ENCODE measurements at regions not wholly inside any gene's neighbourhood (a gene's known extent, or its start where the extent isn't known, plus 50 kb on each side); places are given as distances from the start of the nearest gene placed in this dataset.
A peak's percentile ranks its signal among the peaks of the same experiment; 100 is the strongest.

- Histone ChIP-seq H3K79me2 (ENCODE audit: control insufficient read depth, insufficient read depth, low read length, poor library complexity) (peaks cover 35% of the 10 kb centered on the region), H3K4me3 (ENCODE audit: low read depth, low read length) (no peak overlapping the region), H3K4me2 (ENCODE audit: low read length) (peak overlapping the region; percentile 1), H3K9me3 (ENCODE audit: insufficient read depth, low read depth, low read length) (no peaks in the 10 kb centered on the region), H2BK12ac (ENCODE audit: low read length) (peak overlapping the region; percentile 80), H3K18ac (ENCODE audit: low read length) (peak overlapping the region; percentile 67), H2AFZ (ENCODE audit: insufficient read depth, low read length, poor library complexity) (no peak overlapping the region), H3K4ac (ENCODE audit: low read depth, low read length) (peak overlapping the region; percentile 69), H3K9ac (ENCODE audit: low read length) (no peak overlapping the region), H3K23ac (ENCODE audit: low read length) (no peak overlapping the region), H2BK120ac (ENCODE audit: insufficient read depth, low read length, poor library complexity) (peak overlapping the region; percentile 94), H3K27ac (ENCODE audit: low read depth, low read length) (peak overlapping the region; percentile 99), H2BK5ac (ENCODE audit: low read depth, low read length, poor library complexity) (peak overlapping the region; percentile 82), H4K12ac (ENCODE audit: low read depth, low read length) (no peak overlapping the region), H3K36me3 (ENCODE audit: control insufficient read depth in 1 of 2, insufficient read depth in 2 of 2, low read length in 2 of 2) (peaks cover 9 to 10% of the 10 kb centered on the region in 2 experiments), H4K8ac (ENCODE audit: low read depth, low read length) (peak overlapping the region; percentile 33), H4K91ac (ENCODE audit: low read depth, low read length) (peak overlapping the region; percentile 48), H3K79me1 (ENCODE audit: low read length) (peaks cover 70% of the 10 kb centered on the region), H2AK5ac (ENCODE audit: low read length) (peak overlapping the region; percentile 50), H3K14ac (ENCODE audit: low read length) (peak overlapping the region; percentile 80), H3K27me3 (ENCODE audit: insufficient read depth, low read length) (no peaks in the 10 kb centered on the region), H3K4me1 (ENCODE audit: control insufficient read depth in 1 of 2, insufficient read depth in 2 of 2, low read length in 2 of 2) (peaks cover 32 to 52% of the 10 kb centered on the region in 2 experiments)
- no CpG with 5 or more reads among the region's 3 CpGs for WGBS (ENCODE audit: extremely low coverage, insufficient coverage, insufficient read length)
- no peak for DNase-seq
Measured at GRCh38 chr1:209431402-209431801, 152.1 kb upstream of the CAMK1G start.

- H2BK12ac ChIP-seq (ENCODE audit: low read length) = peak overlapping the region; percentile 80
- H3K27ac ChIP-seq (ENCODE audit: low read depth, low read length) = peak overlapping the region; percentile 99
- H3K14ac ChIP-seq (ENCODE audit: low read length) = peak overlapping the region; percentile 80
- peaks cover 9 to 10% of the 10 kb centered on the region in 2 experiments for H3K36me3 ChIP-seq (ENCODE audit: control insufficient read depth in 1 of 2, insufficient read depth in 2 of 2, low read length in 2 of 2)
- no CpG with 5 or more reads among the region's 12 CpGs for WGBS (ENCODE audit: extremely low coverage, insufficient coverage, insufficient read length)
- peak overlapping the region; percentile 50 for H2AK5ac ChIP-seq (ENCODE audit: low read length)
- peak overlapping the region; percentile 69 for H3K4ac ChIP-seq (ENCODE audit: low read depth, low read length)
- H2AFZ ChIP-seq (ENCODE audit: insufficient read depth, low read length, poor library complexity) = no peak overlapping the region
- peak overlapping the region; percentile 82 for H2BK5ac ChIP-seq (ENCODE audit: low read depth, low read length, poor library complexity)
- H3K9ac ChIP-seq (ENCODE audit: low read length) = no peak overlapping the region
- H3K4me3 ChIP-seq (ENCODE audit: low read depth, low read length) = no peak overlapping the region
- no peaks in the 10 kb centered on the region for H3K27me3 ChIP-seq (ENCODE audit: insufficient read depth, low read length)
- H3K79me2 ChIP-seq (ENCODE audit: control insufficient read depth, insufficient read depth, low read length, poor library complexity) = peaks cover 35% of the 10 kb centered on the region
- peaks cover 32 to 51% of the 10 kb centered on the region in 2 experiments for H3K4me1 ChIP-seq (ENCODE audit: control insufficient read depth in 1 of 2, insufficient read depth in 2 of 2, low read length in 2 of 2)
- H3K79me1 ChIP-seq (ENCODE audit: low read length) = peaks cover 71% of the 10 kb centered on the region
- peak overlapping the region; percentile 67 for H3K18ac ChIP-seq (ENCODE audit: low read length)
- no peaks in the 10 kb centered on the region for H3K9me3 ChIP-seq (ENCODE audit: insufficient read depth, low read depth, low read length)
- no peak for DNase-seq
- H3K4me2 ChIP-seq (ENCODE audit: low read length) = peak overlapping the region; percentile 1
- peak overlapping the region; percentile 48 for H4K91ac ChIP-seq (ENCODE audit: low read depth, low read length)
- peak overlapping the region; percentile 52 for H4K12ac ChIP-seq (ENCODE audit: low read depth, low read length)
- no peak overlapping the region for H3K23ac ChIP-seq (ENCODE audit: low read length)
- peak overlapping the region; percentile 33 for H4K8ac ChIP-seq (ENCODE audit: low read depth, low read length)
- peak overlapping the region; percentile 94 for H2BK120ac ChIP-seq (ENCODE audit: insufficient read depth, low read length, poor library complexity)
Measured at GRCh38 chr1:209431813-209432442, 151.6 kb upstream of the CAMK1G start.

- Histone ChIP-seq H3K14ac (ENCODE audit: low read length) (peak overlapping the region; percentile 80), H3K4me1 (ENCODE audit: control insufficient read depth in 1 of 2, insufficient read depth in 2 of 2, low read length in 2 of 2) (peaks cover 32 to 46% of the 10 kb centered on the region in 2 experiments), H2BK120ac (ENCODE audit: insufficient read depth, low read length, poor library complexity) (peak overlapping the region; percentile 94), H4K8ac (ENCODE audit: low read depth, low read length) (peak overlapping the region; percentile 45), H2AK5ac (ENCODE audit: low read length) (peak overlapping the region; percentile 75), H3K4me2 (ENCODE audit: low read length) (no peak overlapping the region), H3K4me3 (ENCODE audit: low read depth, low read length) (no peak overlapping the region), H4K12ac (ENCODE audit: low read depth, low read length) (no peak overlapping the region), H3K18ac (ENCODE audit: low read length) (peak overlapping the region; percentile 89), H3K27ac (ENCODE audit: low read depth, low read length) (peak overlapping the region; percentile 99), H3K79me1 (ENCODE audit: low read length) (peaks cover 68% of the 10 kb centered on the region), H3K27me3 (ENCODE audit: insufficient read depth, low read length) (no peaks in the 10 kb centered on the region), H3K36me3 (ENCODE audit: control insufficient read depth in 1 of 2, insufficient read depth in 2 of 2, low read length in 2 of 2) (peaks cover 9 to 10% of the 10 kb centered on the region in 2 experiments), H3K9me3 (ENCODE audit: insufficient read depth, low read depth, low read length) (no peaks in the 10 kb centered on the region), H2BK12ac (ENCODE audit: low read length) (peak overlapping the region; percentile 80), H3K4ac (ENCODE audit: low read depth, low read length) (peak overlapping the region; percentile 60), H3K9ac (ENCODE audit: low read length) (no peak overlapping the region), H4K91ac (ENCODE audit: low read depth, low read length) (peak overlapping the region; percentile 48), H3K23ac (ENCODE audit: low read length) (no peak overlapping the region), H3K79me2 (ENCODE audit: control insufficient read depth, insufficient read depth, low read length, poor library complexity) (peaks cover 35% of the 10 kb centered on the region), H2AFZ (ENCODE audit: insufficient read depth, low read length, poor library complexity) (no peak overlapping the region), H2BK5ac (ENCODE audit: low read depth, low read length, poor library complexity) (peak overlapping the region; percentile 82)
- no peak for DNase-seq
- no CpG with 5 or more reads among the region's 4 CpGs for WGBS (ENCODE audit: extremely low coverage, insufficient coverage, insufficient read length)
Measured at GRCh38 chr1:209432443-209432825, 151.1 kb upstream of the CAMK1G start.

- WGBS (ENCODE audit: extremely low coverage, insufficient coverage, insufficient read length) = no CpG with 5 or more reads among the region's 3 CpGs
- no peaks in the 10 kb centered on the region for H3K27me3 ChIP-seq (ENCODE audit: insufficient read depth, low read length)
- peak overlapping the region; percentile 99 for H2AK5ac ChIP-seq (ENCODE audit: low read length)
- H2AFZ ChIP-seq (ENCODE audit: insufficient read depth, low read length, poor library complexity) = peak overlapping the region; percentile 37
- H4K12ac ChIP-seq (ENCODE audit: low read depth, low read length) = peak overlapping the region; percentile 78
- H3K14ac ChIP-seq (ENCODE audit: low read length) = peak overlapping the region; percentile 99
- H3K4me3 ChIP-seq (ENCODE audit: low read depth, low read length) = no peak overlapping the region
- H3K23ac ChIP-seq (ENCODE audit: low read length) = no peak overlapping the region
- no peaks in the 10 kb centered on the region for H3K9me3 ChIP-seq (ENCODE audit: insufficient read depth, low read depth, low read length)
- H4K91ac ChIP-seq (ENCODE audit: low read depth, low read length) = peak overlapping the region; percentile 99
- H3K4me1 ChIP-seq (ENCODE audit: control insufficient read depth in 1 of 2, insufficient read depth in 2 of 2, low read length in 2 of 2) = peaks cover 26 to 36% of the 10 kb centered on the region in 2 experiments
- peak overlapping the region; percentile 98 for H3K4ac ChIP-seq (ENCODE audit: low read depth, low read length)
- peak overlapping the region; percentile 98 for H2BK5ac ChIP-seq (ENCODE audit: low read depth, low read length, poor library complexity)
- H3K18ac ChIP-seq (ENCODE audit: low read length) = peak overlapping the region; percentile 97
- peak overlapping the region; percentile 98 for H2BK12ac ChIP-seq (ENCODE audit: low read length)
- H4K8ac ChIP-seq (ENCODE audit: low read depth, low read length) = peak overlapping the region; percentile 94
- H2BK120ac ChIP-seq (ENCODE audit: insufficient read depth, low read length, poor library complexity) = peak overlapping the region; percentile 98
- peak overlapping the region; percentile 1 for H3K4me2 ChIP-seq (ENCODE audit: low read length)
- peak in 1 of 2 donors; percentile 13 for DNase-seq
- peaks cover 35% of the 10 kb centered on the region for H3K79me2 ChIP-seq (ENCODE audit: control insufficient read depth, insufficient read depth, low read length, poor library complexity)
- peak overlapping the region; percentile 99 for H3K27ac ChIP-seq (ENCODE audit: low read depth, low read length)
- H3K36me3 ChIP-seq (ENCODE audit: control insufficient read depth in 1 of 2, insufficient read depth in 2 of 2, low read length in 2 of 2) = peaks cover 9 to 10% of the 10 kb centered on the region in 2 experiments
- peak overlapping the region; percentile 45 for H3K9ac ChIP-seq (ENCODE audit: low read length)
- H3K79me1 ChIP-seq (ENCODE audit: low read length) = peaks cover 62% of the 10 kb centered on the region
Measured at GRCh38 chr1:209433649-209434031, 149.9 kb upstream of the CAMK1G start.
